Right lobe of liver (tissue), 4 donors: ENCODE measurements at regions not wholly inside any gene's neighbourhood (a gene's known extent, or its start where the extent isn't known, plus 50 kb on each side); places are given as distances from the start of the nearest gene placed in this dataset.

Experiments
- POLR2A ChIP-seq: fragments of 450-650 bp; IDR thresholded peaks from one replicate; pipeline ENCODE4 v1.6.1; 2017; ENCODE audit warnings: antibody characterized with exemption, mild to moderate bottlenecking
- TF ChIP-seq, protein P1 (sequence below), 4 donors: fragments of 200-600 bp in 3 of 4; fragments of 450-650 bp in 1 of 4; IDR thresholded peaks; one replicate each; pipeline versions ENCODE4 v1.5.1 to v1.8.0; 2016 to 2022; ENCODE audit warnings: antibody characterized with exemption in 4 of 4, mild to moderate bottlenecking in 2 of 4
- donor health status: DM: no; HTN: no; CAD: no.
- donor health status: DM: no; HTN: no; CAD: no.
- donor health status: DM: no; HTN: yes; CAD: no.

- TF ChIP-seq, protein P1, sequence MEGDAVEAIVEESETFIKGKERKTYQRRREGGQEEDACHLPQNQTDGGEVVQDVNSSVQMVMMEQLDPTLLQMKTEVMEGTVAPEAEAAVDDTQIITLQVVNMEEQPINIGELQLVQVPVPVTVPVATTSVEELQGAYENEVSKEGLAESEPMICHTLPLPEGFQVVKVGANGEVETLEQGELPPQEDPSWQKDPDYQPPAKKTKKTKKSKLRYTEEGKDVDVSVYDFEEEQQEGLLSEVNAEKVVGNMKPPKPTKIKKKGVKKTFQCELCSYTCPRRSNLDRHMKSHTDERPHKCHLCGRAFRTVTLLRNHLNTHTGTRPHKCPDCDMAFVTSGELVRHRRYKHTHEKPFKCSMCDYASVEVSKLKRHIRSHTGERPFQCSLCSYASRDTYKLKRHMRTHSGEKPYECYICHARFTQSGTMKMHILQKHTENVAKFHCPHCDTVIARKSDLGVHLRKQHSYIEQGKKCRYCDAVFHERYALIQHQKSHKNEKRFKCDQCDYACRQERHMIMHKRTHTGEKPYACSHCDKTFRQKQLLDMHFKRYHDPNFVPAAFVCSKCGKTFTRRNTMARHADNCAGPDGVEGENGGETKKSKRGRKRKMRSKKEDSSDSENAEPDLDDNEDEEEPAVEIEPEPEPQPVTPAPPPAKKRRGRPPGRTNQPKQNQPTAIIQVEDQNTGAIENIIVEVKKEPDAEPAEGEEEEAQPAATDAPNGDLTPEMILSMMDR (IDR thresholded peaks at IDR 0.05), result no peak
- TF ChIP-seq POLR2A, result no peak
Observed at GRCh38 chr5:86768699-86769202, 151.0 kb downstream of the COX7C start.
